Adrenal gland (tissue), 9 donors: ENCODE measurements at regions not wholly inside any gene's neighbourhood (a gene's known extent, or its start where the extent isn't known, plus 50 kb on each side); places are given as distances from the start of the nearest gene placed in this dataset.

ENCODE experiments used
- DNase-seq, 7 donors: peaks; one replicate each; pipeline ENCODE4 v3.0.0-alpha.2; 2019 to 2020
- H3K27ac ChIP-seq, 5 donors: fragments of 200-600 bp; sonication (generic) in 4 of 5; 1 replicate in 3 of 5; 2 replicates in 2 of 5; pipeline versions ENCODE4 v1.5.1 to v1.8.0; 2016 to 2020; ENCODE audit warnings: mild to moderate bottlenecking in 1 of 5
- H3K27me3 ChIP-seq: fragments of 200-600 bp; 2 replicates; pipeline ENCODE4 v1.8.0; 2021
- H3K36me3 ChIP-seq, 2 donors: fragments of 200-600 bp; replicated peaks in 1 of 2; 1 replicate in 1 of 2; 2 replicates in 1 of 2; pipeline versions ENCODE4 v1.5.1 to v1.8.0; 2018 to 2022
- H3K4me1 ChIP-seq, 2 donors: fragments of 200-600 bp; replicated peaks in 1 of 2; 1 replicate in 1 of 2; 2 replicates in 1 of 2; pipeline versions ENCODE4 v1.5.1 to v1.8.0; 2018 to 2021
- H3K4me3 ChIP-seq, 4 donors: fragments of 200-600 bp; sonication (generic) in 3 of 4; one replicate each; pipeline ENCODE4 v1.5.1; 2016 to 2018
- H3K9me3 ChIP-seq, 3 donors: fragments of 200-600 bp; sonication (generic) in 1 of 3; replicated peaks in 1 of 3; 1 replicate in 2 of 3; 2 replicates in 1 of 3; pipeline versions ENCODE4 v1.5.1 to v1.8.0; 2016 to 2021
- POLR2A ChIP-seq, 2 donors: fragments of 450-650 bp; IDR thresholded peaks; one replicate each; pipeline ENCODE4 v1.6.1; 2017; ENCODE audit warnings: antibody characterized with exemption in 2 of 2, mild to moderate bottlenecking in 2 of 2, moderate library complexity in 1 of 2
- WGBS, 4 donors: extraction: QIAGEN DNeasy Blood & Tissue Kit in 2 of 4; methylation state at CpG; one replicate each; pipeline versions ENCODE4 v1.1.5 to v1.1.7; 2013 to 2017; 5-methylcytosine and 5-hydroxymethylcytosine counted together
- intact Hi-C, 2 donors: fragments of 100-400 bp; cut with DNase I; formaldehyde crosslinking; loops; one replicate each; pipeline versions ENCODE4 v1.14.1 to v1.15.0; 2022 to 2023
- TF ChIP-seq, protein P1 (sequence below), 6 experiments: fragments of 450-650 bp in 4 of 6; fragments of 200-600 bp in 2 of 6; sonication (generic) in 1 of 6; IDR thresholded peaks; 1 replicate in 5 of 6; 2 replicates in 1 of 6; pipeline versions ENCODE4 v1.5.1 to v1.8.0; 2016 to 2021; ENCODE audit warnings: antibody characterized with exemption in 6 of 6, mild to moderate bottlenecking in 2 of 6, moderate library complexity in 1 of 6
- donor health status: healthy with polysubstance abuse.
- donor health status: Bipolar disorder and iron deficiency.
- donor health status: DM: yes; HTN: yes; CAD: no.
- donor health status: DM: no; HTN: no; CAD: no.
- donor health status: DM: no; HTN: no; CAD: no.

DNA sequence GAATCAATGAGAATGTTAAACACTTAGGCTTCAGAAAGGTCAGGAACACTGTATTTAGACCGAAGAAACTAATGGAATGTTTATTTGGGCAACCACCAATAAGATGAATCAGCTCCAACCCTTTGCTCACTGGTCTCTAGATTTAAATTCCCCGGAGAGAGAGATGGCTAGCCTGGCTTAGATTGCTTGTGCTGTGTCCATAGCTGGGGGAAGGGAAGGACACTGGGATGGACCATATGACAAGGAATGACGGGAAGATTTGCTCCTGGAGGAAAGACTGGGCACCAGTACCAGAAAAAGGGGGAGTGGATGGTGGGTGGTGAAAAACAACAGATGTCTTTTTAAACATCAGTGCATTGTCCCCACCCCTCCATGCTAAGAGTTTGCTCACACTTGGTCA, 426.6 kb downstream of the DUSP10 start:
- Histone ChIP-seq H3K27me3 (no peaks in the 10 kb centered on the region), H3K9me3 (no peaks in the 10 kb centered on the region), H3K4me1 (no peaks in the 10 kb centered on the region), H3K4me3 (no peak overlapping the region), H3K36me3 (no peaks in the 10 kb centered on the region), H3K27ac (no peak overlapping the region)
- TF ChIP-seq POLR2A (IDR thresholded peaks at IDR 0.05) = no peak
- TF ChIP-seq, protein P1, sequence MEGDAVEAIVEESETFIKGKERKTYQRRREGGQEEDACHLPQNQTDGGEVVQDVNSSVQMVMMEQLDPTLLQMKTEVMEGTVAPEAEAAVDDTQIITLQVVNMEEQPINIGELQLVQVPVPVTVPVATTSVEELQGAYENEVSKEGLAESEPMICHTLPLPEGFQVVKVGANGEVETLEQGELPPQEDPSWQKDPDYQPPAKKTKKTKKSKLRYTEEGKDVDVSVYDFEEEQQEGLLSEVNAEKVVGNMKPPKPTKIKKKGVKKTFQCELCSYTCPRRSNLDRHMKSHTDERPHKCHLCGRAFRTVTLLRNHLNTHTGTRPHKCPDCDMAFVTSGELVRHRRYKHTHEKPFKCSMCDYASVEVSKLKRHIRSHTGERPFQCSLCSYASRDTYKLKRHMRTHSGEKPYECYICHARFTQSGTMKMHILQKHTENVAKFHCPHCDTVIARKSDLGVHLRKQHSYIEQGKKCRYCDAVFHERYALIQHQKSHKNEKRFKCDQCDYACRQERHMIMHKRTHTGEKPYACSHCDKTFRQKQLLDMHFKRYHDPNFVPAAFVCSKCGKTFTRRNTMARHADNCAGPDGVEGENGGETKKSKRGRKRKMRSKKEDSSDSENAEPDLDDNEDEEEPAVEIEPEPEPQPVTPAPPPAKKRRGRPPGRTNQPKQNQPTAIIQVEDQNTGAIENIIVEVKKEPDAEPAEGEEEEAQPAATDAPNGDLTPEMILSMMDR (IDR thresholded peaks at IDR 0.05) = no peak
- DNase-seq = peak in 1 of 7 donors; percentile 23
- intact Hi-C loops = no loop called here
- WGBS, 4 donors = 29 to 47% (median 37%) methylated on average over 3 of the region's 3 CpGs

DNA sequence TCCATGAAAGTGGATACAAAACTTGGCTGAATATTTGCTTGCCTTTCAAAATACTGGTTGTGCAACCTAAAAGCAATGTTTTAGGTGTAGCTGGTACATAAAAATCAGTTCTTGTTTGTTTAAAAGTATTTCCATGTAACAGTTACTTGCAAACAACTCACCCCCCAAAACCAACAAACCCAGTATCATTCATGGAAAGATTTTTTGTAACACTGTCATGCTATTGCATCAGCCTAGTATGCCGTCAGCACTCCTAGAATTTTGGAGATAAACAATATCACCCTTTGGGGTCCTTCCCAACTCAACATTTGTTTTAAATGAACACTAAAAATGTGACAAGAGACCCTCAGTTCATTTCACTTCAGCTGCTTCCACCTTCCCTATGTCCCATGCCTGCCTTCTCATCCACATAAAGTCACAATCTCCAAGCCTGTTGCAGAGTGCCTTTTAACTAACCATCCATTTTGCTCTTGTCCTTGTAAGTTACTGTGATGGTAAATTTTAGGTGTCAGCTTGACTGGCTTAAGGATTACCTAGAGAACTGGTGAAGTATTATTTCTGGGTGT, 425.3 kb downstream of the DUSP10 start:
- H3K4me1 ChIP-seq = no peaks in the 10 kb centered on the region
- no peaks in the 10 kb centered on the region for H3K9me3 ChIP-seq
- no peaks in the 10 kb centered on the region for H3K36me3 ChIP-seq
- 64 to 78% (median 68%) methylated on average over 1 of the region's 1 CpG for WGBS, 4 donors
- no peak for DNase-seq
- intact Hi-C loops = no loop called here
- TF ChIP-seq POLR2A (IDR thresholded peaks at IDR 0.05) = no peak
- TF ChIP-seq, protein P1 (IDR thresholded peaks at IDR 0.05) = no peak
- peak overlapping the region in 1 of 5 donors; percentile 10 for H3K27ac ChIP-seq
- no peaks in the 10 kb centered on the region for H3K27me3 ChIP-seq
- H3K4me3 ChIP-seq = no peak overlapping the region

DNA sequence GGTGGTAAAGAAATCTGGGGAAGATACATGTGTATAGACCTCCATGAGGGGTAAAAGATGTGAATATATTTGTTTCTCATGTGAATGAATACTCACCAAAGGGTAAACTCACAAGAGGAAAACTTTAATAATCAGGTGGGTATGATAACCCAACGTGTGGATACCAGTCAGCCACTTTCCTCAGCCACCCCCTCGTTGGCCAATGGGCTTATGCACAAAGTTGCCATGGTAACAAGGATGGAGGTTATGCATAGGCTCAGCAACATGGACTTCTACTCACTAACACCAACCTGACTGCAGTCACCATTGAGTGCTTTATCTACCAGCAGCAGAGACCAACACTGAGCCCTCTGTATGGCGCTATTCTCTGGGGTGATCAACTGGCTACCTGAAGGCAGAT, 424.4 kb downstream of the DUSP10 start:
- no peak overlapping the region for H3K27ac ChIP-seq
- H3K4me3 ChIP-seq = no peak overlapping the region
- no peak for DNase-seq
- intact Hi-C loops = no loop called here
- WGBS, 4 donors = 69 to 79% (median 75%) methylated on average over 2 to 3 of the region's 3 CpGs
- no peaks in the 10 kb centered on the region for H3K4me1 ChIP-seq
- H3K36me3 ChIP-seq = no peaks in the 10 kb centered on the region
- H3K9me3 ChIP-seq = no peaks in the 10 kb centered on the region
- TF ChIP-seq POLR2A (IDR thresholded peaks at IDR 0.05) = no peak
- TF ChIP-seq, protein P1 (IDR thresholded peaks at IDR 0.05) = no peak
- no peaks in the 10 kb centered on the region for H3K27me3 ChIP-seq

DNA sequence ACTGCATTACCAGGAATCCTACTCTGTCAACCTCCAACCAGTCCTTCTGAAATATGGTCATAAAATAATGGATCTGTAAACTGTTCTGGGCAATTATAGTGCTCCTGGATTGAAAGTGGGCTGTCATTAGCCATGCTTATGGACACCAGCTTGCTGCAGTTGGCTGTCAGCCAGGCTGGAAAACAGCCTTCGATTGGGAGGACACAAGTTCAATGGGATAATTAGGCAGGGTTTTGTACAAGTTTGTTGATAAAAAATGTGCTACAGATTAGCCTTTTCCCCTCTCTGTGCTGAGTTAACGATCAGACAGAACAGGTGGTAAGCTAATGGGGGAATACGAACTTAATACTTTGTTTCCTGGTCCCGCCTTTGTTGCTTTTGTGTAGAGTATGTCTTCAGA, 413.9 kb downstream of the DUSP10 start:
- Histone ChIP-seq H3K9me3 (peaks cover 0 to 9% (median 0%) of the 10 kb centered on the region in 3 donors), H3K36me3 (no peaks in the 10 kb centered on the region), H3K27me3 (no peaks in the 10 kb centered on the region), H3K4me3 (no peak overlapping the region), H3K4me1 (no peaks in the 10 kb centered on the region), H3K27ac (no peak overlapping the region)
- no peak for DNase-seq
- intact Hi-C loops = no loop called here
- 50 to 61% (median 54%) methylated on average over 4 of the region's 4 CpGs for WGBS, 4 donors
- TF ChIP-seq, protein P1 (IDR thresholded peaks at IDR 0.05) = no peak
- TF ChIP-seq POLR2A (IDR thresholded peaks at IDR 0.05) = no peak
